Body of pancreas (tissue), 4 donors: ENCODE measurements at regions not wholly inside any gene's neighbourhood (a gene's known extent, or its start where the extent isn't known, plus 50 kb on each side); places are given as distances from the start of the nearest gene placed in this dataset.

Experiments
- ATAC-seq: fragments of 150-250 bp; one replicate; pipeline ENCODE4 v1.9.1; 2016
- DNase-seq, 4 donors: peaks; one replicate each; pipeline ENCODE4 v3.0.0-alpha.2; 2019
- H3K27ac ChIP-seq, 4 donors: fragments of 200-600 bp; sonication (generic); 1 replicate in 3 of 4; 2 replicates in 1 of 4; pipeline versions ENCODE4 v1.5.1 to v1.6.1; 2016 to 2019; ENCODE audit warnings: mild to moderate bottlenecking in 1 of 4, mixed read lengths in 1 of 4, moderate library complexity in 1 of 4
- H3K27me3 ChIP-seq, 2 donors: fragments of 200-600 bp; sonication (generic); one replicate each; pipeline ENCODE4 v1.6.0; 2016; ENCODE audit warnings: mild to moderate bottlenecking in 1 of 2
- H3K36me3 ChIP-seq, 2 donors: fragments of 200-600 bp; sonication (generic); replicated peaks in 1 of 2; 2 replicates each; pipeline ENCODE4 v1.5.1; 2016; ENCODE audit warnings: low read depth in 2 of 2; ENCODE audit not compliant: insufficient read depth in 1 of 2
- H3K4me1 ChIP-seq: fragments of 200-600 bp; sonication (generic); one replicate; pipeline ENCODE4 v1.6.0; 2016
- H3K4me3 ChIP-seq, 2 donors: fragments of 200-600 bp; sonication (generic); 1 replicate in 1 of 2; 2 replicates in 1 of 2; pipeline ENCODE4 v1.5.1; 2016 to 2019
- H3K9me3 ChIP-seq, 3 donors: fragments of 200-600 bp; sonication (generic); 1 replicate in 2 of 3; 2 replicates in 1 of 3; pipeline ENCODE4 v1.5.1; 2016
- CTCF ChIP-seq, 7 experiments: fragments of 450-650 bp in 4 of 7; fragments of 200-600 bp in 3 of 7; sonication (generic) in 3 of 7; IDR thresholded peaks; one replicate each; pipeline ENCODE4 v1.5.1; 2016 to 2019; ENCODE audit warnings: antibody characterized with exemption in 7 of 7
- POLR2A ChIP-seq, 3 donors: fragments of 450-650 bp; IDR thresholded peaks; one replicate each; pipeline ENCODE4 v1.6.1; 2016; ENCODE audit warnings: antibody characterized with exemption in 3 of 3, mild to moderate bottlenecking in 2 of 3
- WGBS, 2 donors: methylation state at CpG; one replicate each; pipeline ENCODE4 v1.1.5; 2017; 5-methylcytosine and 5-hydroxymethylcytosine counted together
- intact Hi-C: fragments of 100-400 bp; cut with DNase I; formaldehyde crosslinking; loops from one replicate; pipeline ENCODE4 v1.15.1; 2023

DNA sequence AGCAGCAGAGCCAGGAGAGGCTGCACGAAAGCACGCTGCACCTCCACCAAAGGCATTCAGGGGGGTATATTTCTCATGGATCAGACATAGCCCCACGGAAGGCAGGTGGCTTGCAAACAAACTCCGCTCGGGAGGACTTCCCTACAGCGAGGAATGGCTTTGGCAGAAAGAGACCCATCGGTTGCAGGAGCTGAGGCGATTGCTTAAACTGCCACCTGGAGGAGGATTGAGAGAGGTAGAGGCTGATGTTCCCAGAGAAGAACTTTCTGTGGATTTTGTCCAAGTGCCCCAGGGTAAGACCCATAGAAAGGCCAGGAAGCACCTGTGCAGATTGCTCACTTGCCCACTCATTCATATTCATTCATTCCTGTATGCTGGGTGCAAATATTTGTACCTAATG is 89.1 kb downstream of the NEUROD6 start:
- Histone ChIP-seq H3K9me3 (no peaks in the 10 kb centered on the region), H3K27me3 (no peaks in the 10 kb centered on the region), H3K4me1 (no peaks in the 10 kb centered on the region), H3K36me3 (no peaks in the 10 kb centered on the region), H3K27ac (no peak overlapping the region), H3K4me3 (no peak overlapping the region)
- intact Hi-C loops, result no loop called here
- TF ChIP-seq POLR2A (IDR thresholded peaks at IDR 0.05) (no peak), CTCF (IDR thresholded peaks at IDR 0.05) (no peak)
- 40 to 48% methylated on average over 8 of the region's 8 CpGs for WGBS, 2 donors
- no peak for DNase-seq
- ATAC-seq, result no peak

- intact Hi-C loops, result no loop called here
- Histone ChIP-seq H3K27ac (no peak overlapping the region), H3K36me3 (no peaks in the 10 kb centered on the region), H3K27me3 (no peaks in the 10 kb centered on the region), H3K9me3 (no peaks in the 10 kb centered on the region), H3K4me1 (no peaks in the 10 kb centered on the region), H3K4me3 (no peak overlapping the region)
- DNase-seq (no peak), ATAC-seq (no peak)
- WGBS, 2 donors, result 37 to 46% methylated on average over 11 of the region's 11 CpGs
- no peak for TF ChIP-seq POLR2A (IDR thresholded peaks at IDR 0.05)
- no peak for TF ChIP-seq CTCF (IDR thresholded peaks at IDR 0.05)
Observed at GRCh38 chr7:31249671-31250070, 90.9 kb downstream of the NEUROD6 start.

GRCh38 chr7:31236868-31237267 is 103.7 kb downstream of the NEUROD6 start:
- H3K36me3 ChIP-seq, result no peaks in the 10 kb centered on the region
- intact Hi-C loops, result no loop called here
- H3K4me3 ChIP-seq, result no peak overlapping the region
- TF ChIP-seq POLR2A (IDR thresholded peaks at IDR 0.05) (no peak), CTCF (IDR thresholded peaks at IDR 0.05) (no peak)
- H3K27me3 ChIP-seq, result no peaks in the 10 kb centered on the region
- 82 to 87% methylated on average over 6 of the region's 6 CpGs for WGBS, 2 donors
- no peaks in the 10 kb centered on the region for H3K4me1 ChIP-seq
- H3K9me3 ChIP-seq, result no peaks in the 10 kb centered on the region
- DNase-seq (no peak), ATAC-seq (no peak)
- no peak overlapping the region for H3K27ac ChIP-seq

DNA sequence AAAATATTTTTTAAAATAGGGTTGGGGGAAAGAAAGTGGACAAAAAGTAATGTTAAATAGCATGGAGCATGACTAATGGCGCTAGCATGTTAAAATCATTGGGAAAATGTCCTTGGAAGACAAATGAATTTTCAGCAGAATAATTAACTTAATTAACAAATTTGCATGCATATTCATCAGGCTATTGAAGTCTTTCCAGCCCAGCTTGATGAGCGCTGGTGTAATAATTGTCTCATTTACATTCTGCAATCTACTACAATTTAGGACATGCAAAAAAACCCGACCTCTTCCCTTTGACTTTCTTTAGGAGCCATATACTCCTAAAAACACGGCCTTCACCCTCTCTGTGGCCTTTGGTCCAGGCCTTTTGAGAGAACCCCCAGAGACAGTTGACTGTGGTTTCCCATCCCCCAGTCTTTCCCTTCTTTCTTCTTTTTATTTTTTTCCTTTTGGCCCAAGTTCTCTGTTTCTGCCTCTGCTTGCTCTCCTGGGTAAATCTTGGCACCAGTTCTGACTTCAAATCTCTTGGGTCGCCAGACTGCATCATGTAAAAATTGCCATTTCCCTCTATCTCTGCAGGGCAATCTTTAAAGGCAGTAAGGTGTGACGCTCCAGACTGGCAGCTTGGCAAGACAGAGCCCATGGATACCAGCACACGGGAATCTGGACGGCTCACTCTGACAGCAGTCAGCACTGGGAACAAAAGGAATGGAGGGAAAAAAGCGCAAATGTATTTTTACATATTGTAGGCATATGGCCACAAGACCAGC is 105.5 kb downstream of the NEUROD6 start:
- TF ChIP-seq CTCF (IDR thresholded peaks at IDR 0.05) (no peak), POLR2A (IDR thresholded peaks at IDR 0.05) (no peak)
- ATAC-seq (no peak), DNase-seq (no peak)
- Histone ChIP-seq H3K27ac (no peak overlapping the region), H3K9me3 (no peaks in the 10 kb centered on the region), H3K4me1 (no peaks in the 10 kb centered on the region), H3K36me3 (no peaks in the 10 kb centered on the region), H3K27me3 (no peaks in the 10 kb centered on the region), H3K4me3 (no peak overlapping the region)
- intact Hi-C loops, result no loop called here
- WGBS, 2 donors, result 72 to 73% methylated on average over 9 of the region's 9 CpGs

DNA sequence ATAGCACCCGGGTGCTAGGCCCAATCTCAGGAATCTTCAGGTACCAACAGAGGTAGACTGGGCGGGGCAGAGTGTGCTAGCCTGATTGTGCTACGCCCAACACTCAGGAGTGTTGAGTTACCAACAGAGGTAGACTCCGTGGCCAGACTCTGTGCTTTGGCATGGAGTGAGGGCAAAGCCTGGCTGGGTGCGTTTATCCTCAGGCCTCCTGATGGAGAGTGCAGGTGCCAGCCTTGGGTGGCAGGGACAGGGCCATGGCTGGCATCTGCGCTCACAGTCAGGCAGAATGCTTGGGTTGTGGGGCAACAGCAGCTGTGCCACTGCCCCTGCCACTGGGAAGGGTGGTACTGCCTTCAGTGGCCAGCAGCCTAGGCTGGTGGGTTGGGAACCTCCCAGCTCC is 111.6 kb downstream of the NEUROD6 start:
- ATAC-seq (no peak), DNase-seq (no peak)
- Histone ChIP-seq H3K4me3 (no peak overlapping the region), H3K27me3 (no peaks in the 10 kb centered on the region), H3K27ac (no peak overlapping the region), H3K4me1 (no peaks in the 10 kb centered on the region), H3K9me3 (peaks cover 0 to 10% (median 0%) of the 10 kb centered on the region in 3 donors), H3K36me3 (no peaks in the 10 kb centered on the region)
- WGBS, 2 donors, result 66% methylated on average over 6 of the region's 6 CpGs; no CpG with 5 or more reads in 1 of the 2 donors
- TF ChIP-seq POLR2A (IDR thresholded peaks at IDR 0.05) (no peak), CTCF (IDR thresholded peaks at IDR 0.05) (no peak)
- intact Hi-C loops, result no loop called here
